DND-41 (cell line): ENCODE measurements at regions not wholly inside any gene's neighbourhood (a gene's known extent, or its start where the extent isn't known, plus 50 kb on each side); places are given as distances from the start of the nearest gene placed in this dataset.

Experiments used
- EZH2 ChIP-seq: IDR thresholded peaks from 3 replicates; pipeline ENCODE4 v1.6.1; 2012; ENCODE audit warnings: borderline replicate concordance, low read depth, mild to moderate bottlenecking, moderate library complexity, low read length, inconsistent platforms; ENCODE audit not compliant: severe bottlenecking
- TF ChIP-seq, protein P1 (sequence below): IDR thresholded peaks from 2 replicates; pipeline ENCODE4 v1.5.1; 2012; ENCODE audit warnings: borderline replicate concordance, low read length, moderate library complexity, mild to moderate bottlenecking; ENCODE audit not compliant: poor library complexity, severe bottlenecking; ENCODE audit errors: extremely low read depth

DNA sequence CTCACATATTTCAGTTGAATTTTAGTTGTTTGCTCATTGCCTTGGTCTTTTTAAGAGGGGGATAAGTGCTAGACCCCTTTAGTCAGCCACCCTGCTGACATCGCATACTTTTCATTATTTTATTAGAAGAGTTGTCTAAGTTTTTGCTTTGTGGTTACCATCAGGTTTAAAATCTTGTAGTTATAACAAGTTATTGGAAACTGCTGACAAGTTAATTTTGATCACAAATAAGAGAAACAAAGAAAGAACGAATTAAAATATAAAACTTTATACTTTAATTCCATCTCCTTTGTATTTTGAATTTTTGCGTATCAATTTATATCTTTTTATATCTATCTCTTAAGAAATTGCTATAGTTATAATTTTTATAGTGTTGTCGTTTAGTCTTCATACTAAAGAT, 679.7 kb downstream of the TECRL start:
- TF ChIP-seq, protein P1, sequence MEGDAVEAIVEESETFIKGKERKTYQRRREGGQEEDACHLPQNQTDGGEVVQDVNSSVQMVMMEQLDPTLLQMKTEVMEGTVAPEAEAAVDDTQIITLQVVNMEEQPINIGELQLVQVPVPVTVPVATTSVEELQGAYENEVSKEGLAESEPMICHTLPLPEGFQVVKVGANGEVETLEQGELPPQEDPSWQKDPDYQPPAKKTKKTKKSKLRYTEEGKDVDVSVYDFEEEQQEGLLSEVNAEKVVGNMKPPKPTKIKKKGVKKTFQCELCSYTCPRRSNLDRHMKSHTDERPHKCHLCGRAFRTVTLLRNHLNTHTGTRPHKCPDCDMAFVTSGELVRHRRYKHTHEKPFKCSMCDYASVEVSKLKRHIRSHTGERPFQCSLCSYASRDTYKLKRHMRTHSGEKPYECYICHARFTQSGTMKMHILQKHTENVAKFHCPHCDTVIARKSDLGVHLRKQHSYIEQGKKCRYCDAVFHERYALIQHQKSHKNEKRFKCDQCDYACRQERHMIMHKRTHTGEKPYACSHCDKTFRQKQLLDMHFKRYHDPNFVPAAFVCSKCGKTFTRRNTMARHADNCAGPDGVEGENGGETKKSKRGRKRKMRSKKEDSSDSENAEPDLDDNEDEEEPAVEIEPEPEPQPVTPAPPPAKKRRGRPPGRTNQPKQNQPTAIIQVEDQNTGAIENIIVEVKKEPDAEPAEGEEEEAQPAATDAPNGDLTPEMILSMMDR, result no peak
- TF ChIP-seq EZH2, result no peak
